GM12878 (cell line): ENCODE measurements at regions not wholly inside any gene's neighbourhood (a gene's known extent, or its start where the extent isn't known, plus 50 kb on each side); places are given as distances from the start of the nearest gene placed in this dataset.

Experiments
- ATAC-seq: fragments of 200-7000 bp; cut with Tn5 transposase; 3 replicates; pipeline ENCODE4 v1.9.1; 2020; ENCODE audit warnings: mild to moderate bottlenecking, moderate library complexity
- BruUV-seq: library from RNA; stranded (reverse); fragments of 400-500 nt; replicated peaks from 2 replicates; lab custom pipeline; 2021; lab: Mats Ljungman, UMichigan
- CTCF ChIA-PET: fragments of 300-600 bp; sonication (Branson Sonifier 250); formaldehyde crosslinking; extraction: SDS; loops from one replicate; lab custom pipeline; 2021; ENCODE audit warnings: inconsistent platforms; lab: Yijun Ruan, JAX
- POLR2A ChIA-PET: fragments of 350-600 bp; formaldehyde crosslinking; extraction: SDS; loops from one replicate; lab custom pipeline; 2021; ENCODE audit warnings: inconsistent platforms; lab: Charles Lee
- RAD21 ChIA-PET: fragments of 300-600 bp; sonication (Branson Sonifier 250); formaldehyde crosslinking; loops from one replicate; lab custom pipeline; 2023; ENCODE audit warnings: antibody characterized with exemption; ENCODE audit not compliant: unreplicated experiment; lab: Charles Lee
- SMC1A ChIA-PET: fragments of 300-600 bp; sonication (Branson Sonifier 250); formaldehyde crosslinking; loops from one replicate; lab custom pipeline; 2023; ENCODE audit not compliant: unreplicated experiment, uncharacterized antibody; lab: Charles Lee
- DNase-seq: peaks from one replicate; pipeline ENCODE4 v3.0.0-alpha.2; 2011; ENCODE audit warnings: low read depth, low spot score
- FAIRE-seq: peaks from 3 replicates; lab custom pipeline; 2011; peaks lifted over from hg19 to GRCh38; lab: Jason Lieb, UNC
- H2AFZ ChIP-seq: 2 replicates; pipeline ENCODE4 v1.6.0; 2011; ENCODE audit warnings: low read depth, low read length, control low read depth; ENCODE audit not compliant: control insufficient read depth
- H3K27ac ChIP-seq: 2 replicates; pipeline ENCODE4 v1.5.1; 2011; ENCODE audit warnings: control low read depth; ENCODE audit not compliant: control insufficient read depth, insufficient read depth
- H3K27me3 ChIP-seq, 2 experiments: replicated peaks in 1 of 2; 2 replicates each; pipeline versions ENCODE4 v1.6.0 to v1.6.1; 2011; ENCODE audit warnings: low read length in 1 of 2; ENCODE audit not compliant: control insufficient read depth in 2 of 2, insufficient read depth in 2 of 2
- H3K36me3 ChIP-seq, 2 experiments: 2 replicates each; pipeline ENCODE4 v1.5.1; 2011; ENCODE audit warnings: low read length in 1 of 2; ENCODE audit not compliant: control insufficient read depth in 2 of 2, insufficient read depth in 2 of 2
- H3K4me1 ChIP-seq: 2 replicates; pipeline ENCODE4 v1.6.1; 2011; ENCODE audit warnings: mild to moderate bottlenecking, low read length, moderate library complexity, mixed read lengths; ENCODE audit not compliant: control insufficient read depth, insufficient read depth
- H3K4me2 ChIP-seq: 2 replicates; pipeline ENCODE4 v1.6.0; 2011; ENCODE audit warnings: control low read depth; ENCODE audit not compliant: control insufficient read depth, insufficient read depth
- H3K4me3 ChIP-seq: fragments of 200-600 bp; sonication (generic); 2 replicates; pipeline ENCODE4 v1.5.1; 2016
- H3K79me2 ChIP-seq: 2 replicates; pipeline ENCODE4 v1.6.0; 2011; ENCODE audit warnings: low read length; ENCODE audit not compliant: control insufficient read depth, insufficient read depth
- H3K9ac ChIP-seq: 2 replicates; pipeline ENCODE4 v1.8.0; 2011; ENCODE audit warnings: low read length, control low read depth, mixed read lengths; ENCODE audit not compliant: control insufficient read depth, insufficient read depth
- H3K9me3 ChIP-seq: replicated peaks from 3 replicates; pipeline ENCODE4 v1.5.1; 2011; ENCODE audit warnings: mild to moderate bottlenecking, low read length; ENCODE audit not compliant: control insufficient read depth, insufficient read depth
- H4K20me1 ChIP-seq: 2 replicates; pipeline ENCODE4 v1.6.0; 2011; ENCODE audit not compliant: control insufficient read depth, insufficient read depth
- ATF7 ChIP-seq: fragments of 450-650 bp; IDR thresholded peaks from 2 replicates; pipeline ENCODE4 v1.6.1; 2016; ENCODE audit warnings: low read depth, mild to moderate bottlenecking
- CREM ChIP-seq: IDR thresholded peaks from 2 replicates; pipeline ENCODE4 v1.6.1; 2014; ENCODE audit warnings: antibody characterized with exemption, low read depth
- EED ChIP-seq: sonication (generic); IDR thresholded peaks from 2 replicates; pipeline ENCODE4 v1.6.1; 2016; ENCODE audit warnings: antibody characterized with exemption, low read depth
- IRF4 ChIP-seq: IDR thresholded peaks from 2 replicates; pipeline ENCODE4 v1.6.1; 2011; ENCODE audit warnings: low read depth, low read length
- LARP7 ChIP-seq: fragments of 450-650 bp; IDR thresholded peaks from 2 replicates; pipeline ENCODE4 v1.6.1; 2017; ENCODE audit warnings: mild to moderate bottlenecking
- SIX5 ChIP-seq: IDR thresholded peaks from 2 replicates; pipeline ENCODE4 v1.6.1; 2011; ENCODE audit warnings: mild to moderate bottlenecking, low read depth, low read length, moderate library complexity; ENCODE audit not compliant: severe bottlenecking
- SPI1 ChIP-seq: IDR thresholded peaks from 2 replicates; pipeline ENCODE4 v1.6.1; 2011; ENCODE audit warnings: low read depth, mild to moderate bottlenecking, low read length, moderate library complexity, borderline replicate concordance; ENCODE audit not compliant: insufficient read depth
- TARDBP ChIP-seq: IDR thresholded peaks from 2 replicates; pipeline ENCODE4 v1.6.1; 2016; ENCODE audit warnings: borderline replicate concordance
- WRNIP1 ChIP-seq: IDR thresholded peaks from 2 replicates; pipeline ENCODE4 v1.6.1; 2011; ENCODE audit warnings: low read depth, low read length, improper control_type of control experiment, borderline replicate concordance
- WGBS: methylation state at CpG from one replicate; pipeline ENCODE4 v1.1.6; 2016; ENCODE audit warnings: low lambda C conversion rate; ENCODE audit not compliant: insufficient replicate concordance, insufficient coverage; ENCODE audit errors: missing lambda C conversion rate; 5-methylcytosine and 5-hydroxymethylcytosine counted together
- in situ Hi-C: fragments of 300-500 bp; cut with MboI; formaldehyde crosslinking; loops from 9 replicates; pipeline ENCODE4 v1.14.3; 2018; ENCODE audit warnings: mixed read lengths
- intact Hi-C: fragments of 100-400 bp; cut with micrococcal nuclease; formaldehyde crosslinking; loops from one replicate; pipeline ENCODE4 v1.14.2; 2022; ENCODE audit not compliant: unreplicated experiment
- TF ChIP-seq, protein P1 (sequence below): fragments of 450-650 bp; IDR thresholded peaks from 2 replicates; pipeline ENCODE4 v1.6.1; 2018; ENCODE audit warnings: mild to moderate bottlenecking, low read depth, moderate library complexity; ENCODE audit not compliant: partially characterized antibody

- TF ChIP-seq SIX5, result no peak
- no peak for TF ChIP-seq TARDBP
- no peak for TF ChIP-seq EED
Measured at GRCh38 chr1:232695621-232696385, 65.9 kb upstream of the SIPA1L2 start (continued).

GRCh38 chr1:232696466-232696865 lies 66.5 kb upstream of the SIPA1L2 start:
- POLR2A ChIA-PET, result no interaction called here

More at GRCh38 chr1:232696466-232696865, 66.5 kb upstream of the SIPA1L2 start:
- SMC1A ChIA-PET, result interaction anchor here (0.8 kb wide), 1 partner anchor 18 kb away, joined by 3 read pairs; no protein-coding TSS in a partner anchor
- no peaks in the 10 kb centered on the region for H3K9me3 ChIP-seq
- no peak for FAIRE-seq
- H3K27me3 ChIP-seq, result no peaks in the 10 kb centered on the region; a peak in 2 of 4 replicates
- H3K4me3 ChIP-seq, result no peak overlapping the region
- no peaks in the 10 kb centered on the region for H4K20me1 ChIP-seq
- TF ChIP-seq CREM (no peak), WRNIP1 (no peak), IRF4 (no peak), LARP7 (no peak), SPI1 (no peak), ATF7 (no peak)
- TF ChIP-seq, protein P1, sequence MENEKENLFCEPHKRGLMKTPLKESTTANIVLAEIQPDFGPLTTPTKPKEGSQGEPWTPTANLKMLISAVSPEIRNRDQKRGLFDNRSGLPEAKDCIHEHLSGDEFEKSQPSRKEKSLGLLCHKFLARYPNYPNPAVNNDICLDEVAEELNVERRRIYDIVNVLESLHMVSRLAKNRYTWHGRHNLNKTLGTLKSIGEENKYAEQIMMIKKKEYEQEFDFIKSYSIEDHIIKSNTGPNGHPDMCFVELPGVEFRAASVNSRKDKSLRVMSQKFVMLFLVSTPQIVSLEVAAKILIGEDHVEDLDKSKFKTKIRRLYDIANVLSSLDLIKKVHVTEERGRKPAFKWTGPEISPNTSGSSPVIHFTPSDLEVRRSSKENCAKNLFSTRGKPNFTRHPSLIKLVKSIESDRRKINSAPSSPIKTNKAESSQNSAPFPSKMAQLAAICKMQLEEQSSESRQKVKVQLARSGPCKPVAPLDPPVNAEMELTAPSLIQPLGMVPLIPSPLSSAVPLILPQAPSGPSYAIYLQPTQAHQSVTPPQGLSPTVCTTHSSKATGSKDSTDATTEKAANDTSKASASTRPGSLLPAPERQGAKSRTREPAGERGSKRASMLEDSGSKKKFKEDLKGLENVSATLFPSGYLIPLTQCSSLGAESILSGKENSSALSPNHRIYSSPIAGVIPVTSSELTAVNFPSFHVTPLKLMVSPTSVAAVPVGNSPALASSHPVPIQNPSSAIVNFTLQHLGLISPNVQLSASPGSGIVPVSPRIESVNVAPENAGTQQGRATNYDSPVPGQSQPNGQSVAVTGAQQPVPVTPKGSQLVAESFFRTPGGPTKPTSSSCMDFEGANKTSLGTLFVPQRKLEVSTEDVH, result no peak
- TF ChIP-seq, all 136 proteins: peak for 0
- Histone ChIP-seq H3K27ac (no peak overlapping the region), H3K9ac (no peak overlapping the region), H3K4me1 (no peaks in the 10 kb centered on the region), H2AFZ (no peak overlapping the region), H3K79me2 (no peaks in the 10 kb centered on the region), H3K4me2 (no peak overlapping the region), H3K36me3 (no peaks in the 10 kb centered on the region)
- in situ Hi-C loops (no loop called here), intact Hi-C loops (no loop called here)
- ATAC-seq (no peak), DNase-seq (no peak)
- BruUV-seq, result no TSS peak
- RAD21 ChIA-PET, result no interaction called here
- 9% methylated on average over 6 of the region's 6 CpGs for WGBS
- CTCF ChIA-PET, result no interaction called here
